ENCODE measurements at regions not wholly inside any gene's neighbourhood (a gene's known extent, or its start where the extent isn't known, plus 50 kb on each side); places are given as distances from the start of the nearest gene placed in this dataset.

- Histone ChIP-seq H3K36me3 (no peaks in the 10 kb centered on the region), H3K27ac (no peak overlapping the region), H3K4me3 (no peak overlapping the region), H3K4me1 (no peaks in the 10 kb centered on the region), H3K9me3 (no peaks in the 10 kb centered on the region), H3K27me3 (no peaks in the 10 kb centered on the region)
- WGBS, 5 donors, result 49 to 54% (median 52%) methylated on average over 1 of the region's 1 CpG
- no peak for DNase-seq
- TF ChIP-seq CTCF (IDR thresholded peaks at IDR 0.05) (no peak), EP300 (IDR thresholded peaks at IDR 0.05) (no peak), POLR2AphosphoS5 (IDR thresholded peaks at IDR 0.05) (no peak), POLR2A (IDR thresholded peaks at IDR 0.05) (no peak)
- intact Hi-C loops (cut with DNase I; ENCODE audit: low total_unique reads), result no loop called here
Observed at GRCh38 chr18:25759111-25759510, 331.3 kb downstream of the SS18 start.

DNA sequence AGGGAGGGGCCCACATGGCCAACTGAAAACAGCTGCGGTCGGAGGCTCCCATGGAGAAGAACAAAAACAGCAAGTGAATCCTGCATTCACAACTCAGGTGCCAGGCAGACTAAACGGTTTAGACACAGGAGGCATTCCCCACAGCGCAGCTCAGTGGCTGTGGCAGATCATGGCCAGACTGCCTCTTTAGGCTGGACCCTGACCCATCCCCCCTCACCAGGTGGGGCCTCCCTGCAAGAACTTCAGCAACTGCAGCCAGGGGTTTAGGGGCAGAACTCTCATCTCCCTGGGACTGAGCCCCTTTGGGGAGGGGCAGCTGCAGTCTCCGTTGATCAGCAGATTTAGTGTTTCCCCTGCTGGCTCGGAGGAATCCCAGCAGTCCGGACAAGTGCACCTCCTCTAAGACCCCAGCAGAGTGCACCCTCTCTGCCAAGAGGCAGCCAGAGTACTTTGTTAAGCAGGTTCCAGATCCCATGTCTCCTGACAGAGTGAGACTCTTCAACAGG lies 346.7 kb downstream of the SS18 start:
- intact Hi-C loops (cut with DNase I; ENCODE audit: low total_unique reads), result no loop called here
- Histone ChIP-seq H3K27ac (no peak overlapping the region), H3K4me1 (no peaks in the 10 kb centered on the region), H3K9me3 (peaks cover 0 to 7% (median 0%) of the 10 kb centered on the region in 4 donors), H3K36me3 (no peaks in the 10 kb centered on the region), H3K27me3 (peaks cover 0 to 4% (median 0%) of the 10 kb centered on the region in 3 donors), H3K4me3 (no peak overlapping the region)
- DNase-seq, result no peak
- TF ChIP-seq EP300 (IDR thresholded peaks at IDR 0.05) (no peak), POLR2AphosphoS5 (IDR thresholded peaks at IDR 0.05) (no peak), CTCF (IDR thresholded peaks at IDR 0.05) (no peak), POLR2A (IDR thresholded peaks at IDR 0.05) (no peak)
- 57 to 76% (median 67%) methylated on average over 4 to 7 of the region's 7 CpGs for WGBS, 5 donors

- no peak overlapping the region for H3K27ac ChIP-seq
- 79 to 88% (median 80%) methylated on average over 2 of the region's 2 CpGs for WGBS, 5 donors
- no peaks in the 10 kb centered on the region for H3K9me3 ChIP-seq
- no peaks in the 10 kb centered on the region for H3K36me3 ChIP-seq
- no peak for TF ChIP-seq CTCF (IDR thresholded peaks at IDR 0.05)
- no peak for TF ChIP-seq POLR2AphosphoS5 (IDR thresholded peaks at IDR 0.05)
- no peak for TF ChIP-seq EP300 (IDR thresholded peaks at IDR 0.05)
- no peak for TF ChIP-seq POLR2A (IDR thresholded peaks at IDR 0.05)
- no peak overlapping the region for H3K4me3 ChIP-seq
- DNase-seq, result no peak
- peaks cover 0 to 8% (median 0%) of the 10 kb centered on the region in 3 donors for H3K27me3 ChIP-seq
- H3K4me1 ChIP-seq, result no peaks in the 10 kb centered on the region
- intact Hi-C loops (cut with DNase I; ENCODE audit: low total_unique reads), result no loop called here
Observed at GRCh38 chr18:25739376-25739775, 351.0 kb downstream of the SS18 start.

DNA sequence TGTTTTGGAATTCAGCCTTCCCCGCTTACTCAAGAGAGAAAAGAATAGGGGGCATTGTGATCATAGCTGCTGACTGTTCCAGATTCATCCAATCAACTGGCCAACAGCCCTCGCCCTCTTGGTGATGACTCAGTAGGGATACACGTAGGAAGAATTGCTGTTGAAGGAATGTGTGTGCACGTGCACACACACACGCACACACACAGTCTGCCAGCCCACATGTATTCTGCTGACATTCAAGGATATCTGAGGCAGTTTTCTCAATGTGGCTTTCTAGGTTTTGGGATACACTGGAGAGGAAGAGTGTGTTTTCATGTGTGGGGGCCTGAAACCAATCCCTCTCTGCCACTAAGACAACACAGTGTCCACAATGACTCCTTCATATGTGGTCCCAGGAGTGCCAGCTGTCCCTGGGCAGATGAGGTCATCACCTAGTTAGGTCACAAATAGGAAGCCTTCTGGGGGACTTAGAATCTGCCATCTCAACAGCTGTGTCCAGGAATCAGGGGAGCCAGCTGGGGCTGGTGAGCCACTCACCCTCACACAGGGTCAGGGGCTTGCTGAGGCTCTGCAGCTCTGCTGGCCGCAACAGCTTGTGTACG lies 352.6 kb downstream of the SS18 start:
- no peaks in the 10 kb centered on the region for H3K9me3 ChIP-seq
- H3K4me3 ChIP-seq, result no peak overlapping the region
- DNase-seq, result no peak
- TF ChIP-seq CTCF (IDR thresholded peaks at IDR 0.05), result no peak
- TF ChIP-seq POLR2A (IDR thresholded peaks at IDR 0.05), result no peak
- TF ChIP-seq EP300 (IDR thresholded peaks at IDR 0.05), result no peak
- no peak for TF ChIP-seq POLR2AphosphoS5 (IDR thresholded peaks at IDR 0.05)
- H3K4me1 ChIP-seq, result no peaks in the 10 kb centered on the region
- H3K27ac ChIP-seq, result no peak overlapping the region
- intact Hi-C loops (cut with DNase I; ENCODE audit: low total_unique reads), result no loop called here
- H3K27me3 ChIP-seq, result peaks cover 0 to 8% (median 0%) of the 10 kb centered on the region in 3 donors
- 68 to 83% (median 73%) methylated on average over 7 of the region's 7 CpGs for WGBS, 5 donors
- H3K36me3 ChIP-seq, result no peaks in the 10 kb centered on the region
